Fibroblast of lung (primary cell): ENCODE measurements at regions not wholly inside any gene's neighbourhood (a gene's known extent, or its start where the extent isn't known, plus 50 kb on each side); places are given as distances from the start of the nearest gene placed in this dataset.

Source experiments
- DNase-seq, 2 donors: peaks; one replicate each; pipeline versions ENCODE4 v3.0.0 to v3.0.0-alpha.2; 2010; ENCODE audit warnings: low read depth in 2 of 2
- H2AFZ ChIP-seq: 2 replicates; pipeline ENCODE4 v1.5.1; 2012; ENCODE audit warnings: low read length, control low read depth, inconsistent platforms
- H3K27ac ChIP-seq: 2 replicates; pipeline ENCODE4 v1.5.1; 2011; ENCODE audit warnings: low read length, control low read depth; ENCODE audit not compliant: insufficient read depth
- H3K27me3 ChIP-seq: 2 replicates; pipeline ENCODE4 v1.5.1; 2011; ENCODE audit warnings: mild to moderate bottlenecking, low read length; ENCODE audit not compliant: control insufficient read depth, insufficient read depth
- H3K36me3 ChIP-seq: 2 replicates; pipeline ENCODE4 v1.5.1; 2011; ENCODE audit warnings: low read length; ENCODE audit not compliant: control insufficient read depth, insufficient read depth
- H3K4me1 ChIP-seq: 2 replicates; pipeline ENCODE4 v1.5.1; 2011; ENCODE audit warnings: low read length; ENCODE audit not compliant: control insufficient read depth, insufficient read depth; ENCODE audit errors: extremely low read depth
- H3K4me2 ChIP-seq: 2 replicates; pipeline ENCODE4 v1.5.1; 2011; ENCODE audit warnings: low read length, control low read depth; ENCODE audit not compliant: insufficient read depth; ENCODE audit errors: extremely low read depth
- H3K4me3 ChIP-seq, 4 experiments: fragments of 200-600 bp in 1 of 4; sonication (generic) in 1 of 4; replicated peaks in 1 of 4; 2 replicates each; pipeline ENCODE4 v1.5.1; 2011 to 2016; ENCODE audit warnings: low read length in 4 of 4, low read depth in 3 of 4, mild to moderate bottlenecking in 3 of 4, control low read depth in 2 of 4, inconsistent platforms in 1 of 4, mixed read lengths in 1 of 4; ENCODE audit not compliant: insufficient read depth in 1 of 4; ENCODE audit errors: control extremely low read depth in 1 of 4
- H3K79me2 ChIP-seq: 2 replicates; pipeline ENCODE4 v1.5.1; 2012; ENCODE audit warnings: mild to moderate bottlenecking, low read length, inconsistent platforms; ENCODE audit not compliant: control insufficient read depth, insufficient read depth
- H3K9ac ChIP-seq: 2 replicates; pipeline ENCODE4 v1.5.1; 2011; ENCODE audit warnings: mild to moderate bottlenecking, low read length, control low read depth; ENCODE audit not compliant: insufficient read depth
- H3K9me3 ChIP-seq: 2 replicates; pipeline ENCODE4 v1.5.1; 2012; ENCODE audit warnings: low read depth, low read length; ENCODE audit not compliant: control insufficient read depth, insufficient read depth
- H4K20me1 ChIP-seq: 2 replicates; pipeline ENCODE4 v1.5.1; 2011; ENCODE audit warnings: low read length; ENCODE audit not compliant: control insufficient read depth, insufficient read depth; ENCODE audit errors: extremely low read depth
- CTCF ChIP-seq, 2 donors: IDR thresholded peaks in 1 of 2; conservative IDR thresholded peaks in 1 of 2; 1 replicate in 1 of 2; 2 replicates in 1 of 2; pipeline ENCODE4 v1.5.1; 2011 to 2012; ENCODE audit warnings: low read length in 2 of 2, control low read depth in 1 of 2, inconsistent platforms in 1 of 2, low read depth in 1 of 2, mild to moderate bottlenecking in 1 of 2
- EZH2 ChIP-seq: IDR thresholded peaks from 2 replicates; pipeline ENCODE4 v1.5.1; 2012; ENCODE audit warnings: low read length, control low read depth, mild to moderate bottlenecking; ENCODE audit errors: missing control alignments

- Histone ChIP-seq H3K9ac (no peak overlapping the region), H3K27ac (no peak overlapping the region), H3K4me2 (no peak overlapping the region), H2AFZ (no peak overlapping the region), H3K79me2 (no peaks in the 10 kb centered on the region), H3K27me3 (no peaks in the 10 kb centered on the region), H4K20me1 (no peaks in the 10 kb centered on the region), H3K4me3 (no peak overlapping the region), H3K9me3 (no peaks in the 10 kb centered on the region), H3K36me3 (no peaks in the 10 kb centered on the region), H3K4me1 (no peaks in the 10 kb centered on the region)
- DNase-seq: no peak
- no peak for TF ChIP-seq CTCF (conservative IDR thresholded peaks at IDR 0.05 in 1 of 2, IDR thresholded peaks at IDR 0.05 in 1 of 2; ENCODE audit: low read depth in 1 of 2, low read length in 2 of 2)
- TF ChIP-seq EZH2: no peak
Observed at GRCh38 chr12:125453751-125454150, 388.5 kb downstream of the AACS start.

- no peaks in the 10 kb centered on the region for H3K36me3 ChIP-seq
- H3K4me2 ChIP-seq: no peak overlapping the region
- no peak overlapping the region for H3K27ac ChIP-seq
- no peak overlapping the region for H3K9ac ChIP-seq
- no peaks in the 10 kb centered on the region for H4K20me1 ChIP-seq
- no peak for DNase-seq
- H3K79me2 ChIP-seq: no peaks in the 10 kb centered on the region
- no peak for TF ChIP-seq CTCF (conservative IDR thresholded peaks at IDR 0.05 in 1 of 2, IDR thresholded peaks at IDR 0.05 in 1 of 2; ENCODE audit: low read depth in 1 of 2, low read length in 2 of 2)
- TF ChIP-seq EZH2: no peak
- no peaks in the 10 kb centered on the region for H3K27me3 ChIP-seq
- no peaks in the 10 kb centered on the region for H3K4me1 ChIP-seq
- H3K4me3 ChIP-seq: no peak overlapping the region
- no peaks in the 10 kb centered on the region for H3K9me3 ChIP-seq
- no peak overlapping the region for H2AFZ ChIP-seq
Observed at GRCh38 chr12:125454291-125454690, 389.1 kb downstream of the AACS start.

GRCh38 chr12:125454786-125455480 is 389.7 kb downstream of the AACS start:
- Histone ChIP-seq H3K9me3 (no peaks in the 10 kb centered on the region), H3K36me3 (no peaks in the 10 kb centered on the region), H3K79me2 (no peaks in the 10 kb centered on the region), H3K4me2 (no peak overlapping the region), H3K4me3 (no peak overlapping the region), H3K4me1 (no peaks in the 10 kb centered on the region), H3K27ac (no peak overlapping the region), H3K27me3 (no peaks in the 10 kb centered on the region), H4K20me1 (no peaks in the 10 kb centered on the region), H3K9ac (no peak overlapping the region), H2AFZ (no peak overlapping the region)
- no peak for TF ChIP-seq CTCF (conservative IDR thresholded peaks at IDR 0.05 in 1 of 2, IDR thresholded peaks at IDR 0.05 in 1 of 2; ENCODE audit: low read depth in 1 of 2, low read length in 2 of 2)
- TF ChIP-seq EZH2: no peak
- no peak for DNase-seq
